NCI-H1105 treated with DMSO at 0.1 percent for 48 hours (cell line): ENCODE measurements at regions not wholly inside any gene's neighbourhood (a gene's known extent, or its start where the extent isn't known, plus 50 kb on each side); places are given as distances from the start of the nearest gene placed in this dataset.
A peak's percentile ranks its signal among the peaks of the same experiment; 100 is the strongest.

ENCODE experiments used
- DNase-seq: peaks from one replicate; lab custom pipeline; 2025; lab: John Stamatoyannopoulos, UW

- no peak for DNase-seq
Observed at GRCh38 chrX:97666890-97667289, 783.2 kb downstream of the RPA4 start.

- no peak for DNase-seq
Observed at GRCh38 chrX:97668126-97668525, 784.4 kb downstream of the RPA4 start.

GRCh38 chrX:97672138-97672537 lies 788.4 kb downstream of the RPA4 start:
- DNase-seq, result peak; percentile 89

GRCh38 chrX:97672608-97673007 lies 788.9 kb downstream of the RPA4 start:
- DNase-seq, result peak; percentile 89

GRCh38 chrX:97673135-97673534 lies 789.4 kb downstream of the RPA4 start:
- no peak for DNase-seq

GRCh38 chrX:97682991-97683840 lies 799.5 kb downstream of the RPA4 start:
- no peak for DNase-seq

- peak; percentile 54 for DNase-seq
Observed at GRCh38 chrX:97685753-97686152, 802.0 kb downstream of the RPA4 start.

- no peak for DNase-seq
Observed at GRCh38 chrX:97691901-97692455, 808.3 kb downstream of the RPA4 start.

GRCh38 chrX:97692575-97692974 lies 808.9 kb downstream of the RPA4 start:
- no peak for DNase-seq

GRCh38 chrX:97700547-97700946 lies 816.8 kb downstream of the RPA4 start:
- DNase-seq, result no peak

GRCh38 chrX:97704474-97704873 lies 820.8 kb downstream of the RPA4 start:
- no peak for DNase-seq

- peak; percentile 74 for DNase-seq
Observed at GRCh38 chrX:97704881-97705280, 821.2 kb downstream of the RPA4 start.

GRCh38 chrX:97705936-97706335 lies 822.2 kb downstream of the RPA4 start:
- no peak for DNase-seq

GRCh38 chrX:97714072-97714471 lies 830.4 kb downstream of the RPA4 start:
- DNase-seq, result no peak

- no peak for DNase-seq
Observed at GRCh38 chrX:97728215-97728614, 844.5 kb downstream of the RPA4 start.

- no peak for DNase-seq
Observed at GRCh38 chrX:97740044-97740443, 856.3 kb downstream of the RPA4 start.

- DNase-seq, result no peak
Observed at GRCh38 chrX:97740886-97741285, 857.2 kb downstream of the RPA4 start.

- no peak for DNase-seq
Observed at GRCh38 chrX:97743014-97743413, 859.3 kb downstream of the RPA4 start.

- no peak for DNase-seq
Observed at GRCh38 chrX:97747346-97747745, 863.6 kb downstream of the RPA4 start.

GRCh38 chrX:97751016-97751415 lies 867.3 kb downstream of the RPA4 start:
- no peak for DNase-seq

- no peak for DNase-seq
Observed at GRCh38 chrX:97751735-97752134, 868.0 kb downstream of the RPA4 start.

- DNase-seq, result peak; percentile 30
Observed at GRCh38 chrX:97756879-97757278, 873.2 kb downstream of the RPA4 start.

GRCh38 chrX:97763391-97763790 lies 879.7 kb downstream of the RPA4 start:
- no peak for DNase-seq

- DNase-seq, result no peak
Observed at GRCh38 chrX:97763981-97764380, 880.3 kb downstream of the RPA4 start.
